ENCODE measurements at regions not wholly inside any gene's neighbourhood (a gene's known extent, or its start where the extent isn't known, plus 50 kb on each side); places are given as distances from the start of the nearest gene placed in this dataset.
"Not testable (repeated sequence)": the region's sequence is repeated elsewhere in the genome, so short reads cannot be mapped to it uniquely, and the experiment has no call there.

GRCh38 chr20:40889266-40889665 is 139.4 kb upstream of the TOP1 start:
- TF ChIP-seq CTCF (conservative IDR thresholded peaks at IDR 0.05; ENCODE audit: low read depth, low read length); EZH2 (IDR thresholded peaks at IDR 0.05; ENCODE audit: low read length, unreplicated experiment): not testable (repeated sequence)
